GM18858 (cell line): ENCODE measurements at regions not wholly inside any gene's neighbourhood (a gene's known extent, or its start where the extent isn't known, plus 50 kb on each side); places are given as distances from the start of the nearest gene placed in this dataset.

Experiments used
- ATAC-seq: cut with Tn5 transposase; IDR thresholded peaks from one replicate; pipeline ENCODE4 v1.9.1; 2021; ENCODE audit not compliant: unreplicated experiment

DNA sequence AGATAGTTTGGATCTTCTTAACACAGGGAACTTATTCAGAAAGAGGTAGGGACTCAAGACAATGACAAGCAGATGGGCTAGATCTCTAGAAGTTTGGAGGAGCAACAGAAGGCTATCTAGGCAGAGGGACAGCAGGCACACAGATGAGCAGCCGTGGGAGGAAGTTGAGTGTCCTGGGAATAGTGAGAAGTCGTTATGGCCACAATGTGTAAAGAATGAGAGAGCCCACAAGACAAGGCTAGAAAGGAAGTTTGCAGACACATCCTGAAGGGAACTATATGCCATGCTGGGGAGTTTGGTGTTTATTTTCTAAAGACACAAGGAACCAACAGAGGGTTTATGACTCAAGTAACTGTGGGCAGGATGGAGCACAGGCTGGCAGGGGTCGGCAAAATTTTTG, 160.6 kb downstream of the PALM2AKAP2 start:
- ATAC-seq: no peak

DNA sequence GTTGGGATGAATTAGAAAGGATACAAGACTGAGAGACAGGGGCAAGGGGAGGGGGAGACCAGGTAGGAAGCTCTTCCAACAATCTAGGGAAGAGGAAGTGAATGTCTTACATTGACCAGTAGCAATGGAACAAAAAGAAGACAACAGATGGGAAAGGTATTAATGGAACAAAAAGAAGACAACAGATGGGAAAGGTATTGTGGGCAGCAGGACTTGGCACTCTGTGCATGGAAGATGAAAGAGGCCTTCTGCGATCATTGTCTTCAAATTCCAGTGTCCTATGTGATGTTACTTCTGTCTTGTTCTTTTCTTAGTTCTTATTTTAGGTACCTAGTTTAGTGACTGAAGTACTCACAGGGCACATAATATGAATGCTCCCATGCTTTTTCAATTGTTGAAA, 161.8 kb downstream of the PALM2AKAP2 start:
- ATAC-seq: no peak

DNA sequence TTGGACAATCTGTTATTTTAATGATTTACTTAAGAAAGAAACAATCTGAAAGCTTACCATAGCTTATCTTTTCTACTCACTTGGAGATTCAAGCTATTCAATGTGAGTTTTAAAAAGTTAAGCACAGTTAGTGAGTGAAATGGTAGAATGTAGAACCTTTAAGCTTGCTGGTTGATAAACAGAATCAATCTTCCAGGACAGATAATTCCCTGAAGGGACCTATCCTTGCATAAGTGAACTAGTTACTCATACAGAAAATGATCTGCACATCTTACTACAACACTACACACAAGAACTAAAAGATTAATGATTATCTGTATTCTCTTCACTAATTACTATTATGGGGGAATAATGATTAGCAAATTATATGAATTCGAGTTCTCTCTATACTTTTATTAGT, 165.6 kb downstream of the PALM2AKAP2 start:
- no peak for ATAC-seq

DNA sequence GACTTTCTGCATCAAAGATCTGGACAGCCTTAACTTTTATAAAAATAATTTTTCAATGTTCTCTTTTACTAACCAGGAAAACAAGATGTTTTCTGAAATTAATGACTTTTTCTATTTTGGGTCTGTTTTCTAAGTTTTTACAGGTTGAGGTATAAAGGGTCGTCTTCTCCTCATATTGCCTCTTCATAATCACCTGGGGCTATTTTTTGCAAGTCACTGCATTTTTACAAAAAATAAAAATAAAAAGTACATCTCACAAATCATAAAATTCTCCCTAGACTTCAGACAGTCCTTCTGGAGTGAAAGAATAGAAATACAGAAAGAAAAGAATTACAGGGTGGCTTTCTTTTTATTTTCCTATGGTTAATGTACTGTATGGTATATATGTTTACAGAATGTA, 168.5 kb downstream of the PALM2AKAP2 start:
- no peak for ATAC-seq

DNA sequence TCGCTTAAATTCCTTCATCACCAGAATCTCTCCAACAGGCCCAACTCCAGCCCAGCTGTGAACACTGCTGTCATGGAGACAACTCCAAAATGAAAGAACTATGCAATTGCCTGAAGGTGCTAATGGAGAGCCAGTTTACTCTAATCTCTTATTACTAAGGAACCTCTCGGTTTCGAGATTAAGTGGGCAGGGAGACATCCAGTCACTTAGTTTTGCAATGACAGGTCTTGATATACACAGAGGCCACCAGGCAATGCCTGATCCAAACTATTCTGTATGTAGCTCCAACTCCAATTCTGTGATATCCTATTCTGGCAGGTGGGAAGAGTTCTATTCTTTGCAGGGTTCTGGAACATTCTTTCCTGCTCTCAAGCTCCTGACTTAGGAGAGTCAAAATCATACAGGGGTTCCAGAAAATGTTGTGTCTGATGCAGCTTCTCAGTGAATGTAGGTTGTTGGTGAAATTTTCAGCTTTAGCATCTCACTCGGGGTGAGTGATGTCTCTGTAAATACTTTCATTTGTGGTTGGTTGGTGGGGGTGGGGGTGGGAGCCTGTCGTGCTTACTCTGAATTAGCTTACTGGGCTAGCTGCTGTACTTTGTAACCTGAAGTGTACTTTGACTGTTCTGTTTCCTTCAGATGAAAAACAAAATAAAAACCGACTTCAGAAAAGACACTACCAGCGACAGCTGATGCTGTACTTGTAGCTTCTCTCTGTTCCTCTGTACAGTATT, 170.9 kb downstream of the PALM2AKAP2 start:
- ATAC-seq: no peak

DNA sequence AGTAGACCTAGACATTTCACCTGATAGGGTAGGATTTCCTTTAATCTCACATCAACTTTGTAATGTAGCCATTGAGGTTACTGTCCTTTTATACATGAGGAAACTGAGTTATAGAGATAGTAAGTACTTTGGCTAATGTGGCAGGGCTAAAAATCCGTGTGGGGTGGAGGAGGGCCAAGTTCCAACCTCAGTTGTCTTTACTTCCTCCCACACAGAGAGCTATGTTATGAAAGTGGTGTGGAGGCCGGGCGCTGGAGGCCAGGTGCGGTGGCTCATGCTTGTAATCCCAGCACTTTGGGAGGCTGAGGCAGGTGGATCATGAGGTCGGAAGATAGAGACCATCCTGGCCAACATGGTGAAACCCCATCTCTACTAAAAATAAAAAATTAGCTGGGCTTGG, 173.3 kb downstream of the PALM2AKAP2 start:
- ATAC-seq: no peak

- ATAC-seq: no peak
Observed at GRCh38 chr9:109953813-109954497, 174.0 kb downstream of the PALM2AKAP2 start.

DNA sequence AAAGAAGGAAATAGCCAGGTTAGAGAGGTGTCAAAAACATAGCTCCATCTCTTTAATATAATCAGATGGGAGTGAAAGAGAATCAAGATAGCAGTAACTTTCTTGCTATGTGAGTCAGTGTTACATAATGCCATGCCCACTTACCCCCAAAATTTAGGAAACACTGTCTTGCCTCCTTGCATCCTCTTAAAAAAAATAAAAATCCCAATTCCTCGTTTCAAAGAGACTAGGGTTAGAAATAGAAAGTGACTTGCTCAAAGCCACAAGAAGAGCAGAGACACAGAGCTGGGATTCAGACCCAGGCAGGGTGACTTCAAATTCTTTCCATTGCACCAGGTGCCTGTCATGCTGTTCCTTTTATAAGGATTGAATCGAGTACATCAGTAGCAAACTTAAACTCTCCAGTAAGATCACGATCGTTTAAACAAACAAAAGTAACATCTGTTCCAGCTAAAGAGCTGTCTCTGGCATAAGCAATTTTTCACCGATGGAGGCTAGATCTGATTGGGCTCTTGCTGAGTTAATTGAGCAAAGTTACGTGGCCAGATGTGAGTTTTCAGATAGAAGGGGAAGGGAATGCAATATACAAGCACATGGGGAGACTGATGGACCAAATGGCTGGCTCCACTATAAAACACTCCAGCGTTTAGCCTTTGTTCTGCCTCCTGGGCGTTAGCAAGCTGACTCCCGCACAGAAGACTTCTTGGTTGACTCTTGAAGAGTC, 176.9 kb downstream of the PALM2AKAP2 start:
- no peak for ATAC-seq

GRCh38 chr9:109959679-109960078, 179.7 kb downstream of the PALM2AKAP2 start:
- ATAC-seq: no peak

DNA sequence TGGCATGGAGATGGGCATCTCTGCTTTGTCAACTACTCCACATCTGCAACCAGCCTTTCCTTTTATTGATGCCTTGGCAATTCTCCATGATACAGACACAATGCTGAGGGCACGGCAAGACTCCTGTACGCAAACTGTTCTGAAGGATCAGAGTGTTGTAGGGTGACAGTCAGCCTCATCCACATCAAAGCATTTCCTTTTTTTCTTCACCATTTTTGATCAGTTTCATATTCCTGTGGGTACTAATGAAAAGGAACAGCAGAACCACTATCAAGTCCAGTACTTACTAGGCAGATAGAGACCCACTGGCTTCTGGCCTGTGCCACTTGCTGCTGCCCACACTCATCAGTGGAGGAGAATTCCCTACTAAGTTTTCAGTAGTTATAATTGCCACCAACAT, 181.6 kb downstream of the PALM2AKAP2 start:
- no peak for ATAC-seq

DNA sequence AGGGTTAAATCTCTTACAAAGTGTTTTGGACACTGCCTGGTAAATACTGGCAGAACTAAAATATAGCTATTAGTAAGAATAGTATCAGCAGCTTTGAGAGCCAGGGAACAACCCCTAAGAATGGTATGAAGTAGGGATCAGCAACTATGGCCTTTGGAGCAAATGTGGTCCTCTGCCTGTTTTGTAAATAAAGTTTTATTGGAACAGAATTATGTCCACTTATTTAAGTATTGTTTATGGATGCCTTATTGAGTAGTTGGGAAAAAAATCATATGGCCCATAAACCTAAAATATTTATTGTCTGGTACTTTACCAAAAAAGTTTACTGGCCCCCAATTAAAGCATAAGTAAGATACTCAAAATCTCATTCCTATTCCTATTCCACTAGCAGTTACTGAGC, 182.2 kb downstream of the PALM2AKAP2 start:
- no peak for ATAC-seq

- ATAC-seq: no peak
Observed at GRCh38 chr9:109963079-109963478, 183.1 kb downstream of the PALM2AKAP2 start.

- ATAC-seq: peak; percentile 24
Observed at GRCh38 chr9:109966643-109967368, 186.8 kb downstream of the PALM2AKAP2 start.

DNA sequence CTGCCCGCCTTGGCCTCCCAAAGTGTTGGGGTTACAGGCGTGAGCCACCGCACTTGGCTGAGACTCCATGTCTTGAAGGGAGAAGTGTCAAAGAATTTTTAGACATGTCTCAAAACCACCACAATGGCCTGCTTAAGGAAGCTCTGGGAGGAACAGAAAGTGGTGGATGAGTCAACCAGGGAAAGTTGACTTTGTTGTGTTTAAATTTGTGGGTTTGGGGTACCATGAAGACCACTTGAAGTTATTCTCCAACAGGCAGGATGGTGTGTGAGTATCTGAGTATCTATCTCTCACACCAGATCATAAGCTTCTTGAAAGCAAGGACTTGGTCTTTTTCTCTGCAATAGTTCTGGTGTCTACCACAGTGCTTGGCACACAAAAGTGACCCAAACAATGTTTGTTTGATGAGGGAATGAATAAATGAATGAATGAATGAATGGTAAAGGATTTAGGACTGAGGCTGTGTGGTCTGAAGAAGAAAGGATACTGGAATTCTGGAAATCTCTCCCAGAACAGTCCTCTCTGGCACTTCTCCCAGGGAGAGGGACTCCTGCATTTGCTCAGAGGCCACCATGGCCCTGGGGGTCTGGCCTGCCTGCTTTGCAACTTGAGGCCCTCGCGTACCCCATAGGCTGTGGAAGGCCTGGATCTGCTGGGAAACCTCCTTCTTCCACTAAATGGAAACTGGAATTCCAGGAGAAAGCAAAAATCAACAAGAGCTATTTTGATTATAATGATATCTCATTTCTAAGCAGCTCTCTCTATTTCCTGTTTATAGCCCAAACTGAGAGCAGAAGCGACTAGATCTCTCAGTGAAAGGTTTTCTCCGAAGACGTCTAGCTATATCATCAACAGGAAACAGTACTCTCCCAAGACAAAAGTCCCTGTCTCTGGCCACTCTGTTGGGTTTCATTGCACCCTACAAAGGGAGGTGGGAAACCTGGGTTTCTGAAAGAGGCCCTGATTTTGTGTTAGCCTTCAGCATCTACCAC, 187.9 kb downstream of the PALM2AKAP2 start:
- ATAC-seq: peak; percentile 28

- no peak for ATAC-seq
Observed at GRCh38 chr9:109969011-109969410, 189.0 kb downstream of the PALM2AKAP2 start.

DNA sequence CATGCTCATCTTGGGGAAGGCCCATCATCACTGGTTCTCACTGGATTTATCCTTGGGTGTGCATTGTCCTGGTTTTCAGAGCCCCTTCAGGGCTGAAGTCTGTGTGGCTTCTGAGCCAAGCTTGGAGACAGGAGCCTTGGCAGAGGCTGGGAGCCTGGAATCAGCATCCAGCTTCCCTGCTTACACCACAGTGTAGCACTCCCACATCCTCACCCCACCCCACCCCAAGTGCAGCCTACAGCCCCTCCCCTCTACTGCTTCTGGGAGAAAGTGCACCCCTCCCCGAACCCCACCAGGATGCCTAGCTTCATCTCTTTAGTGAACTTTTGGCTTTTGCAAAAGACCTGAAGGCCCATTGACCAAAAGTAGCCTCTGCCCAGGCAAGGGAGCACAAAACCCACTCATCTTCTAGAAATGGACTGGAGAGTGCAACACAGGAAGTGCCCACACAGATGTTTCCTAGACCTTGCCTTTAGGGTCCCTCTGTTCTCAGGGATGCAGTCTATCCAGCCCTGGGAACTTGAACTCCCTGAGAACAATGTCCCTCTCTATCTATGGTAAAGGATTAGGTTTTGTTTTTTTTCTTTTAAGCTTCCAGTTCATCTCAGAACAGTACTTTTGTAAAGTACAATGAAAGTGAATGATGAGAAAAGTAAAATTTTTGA, 189.7 kb downstream of the PALM2AKAP2 start:
- ATAC-seq: no peak

GRCh38 chr9:109971226-109971625, 191.2 kb downstream of the PALM2AKAP2 start:
- no peak for ATAC-seq

DNA sequence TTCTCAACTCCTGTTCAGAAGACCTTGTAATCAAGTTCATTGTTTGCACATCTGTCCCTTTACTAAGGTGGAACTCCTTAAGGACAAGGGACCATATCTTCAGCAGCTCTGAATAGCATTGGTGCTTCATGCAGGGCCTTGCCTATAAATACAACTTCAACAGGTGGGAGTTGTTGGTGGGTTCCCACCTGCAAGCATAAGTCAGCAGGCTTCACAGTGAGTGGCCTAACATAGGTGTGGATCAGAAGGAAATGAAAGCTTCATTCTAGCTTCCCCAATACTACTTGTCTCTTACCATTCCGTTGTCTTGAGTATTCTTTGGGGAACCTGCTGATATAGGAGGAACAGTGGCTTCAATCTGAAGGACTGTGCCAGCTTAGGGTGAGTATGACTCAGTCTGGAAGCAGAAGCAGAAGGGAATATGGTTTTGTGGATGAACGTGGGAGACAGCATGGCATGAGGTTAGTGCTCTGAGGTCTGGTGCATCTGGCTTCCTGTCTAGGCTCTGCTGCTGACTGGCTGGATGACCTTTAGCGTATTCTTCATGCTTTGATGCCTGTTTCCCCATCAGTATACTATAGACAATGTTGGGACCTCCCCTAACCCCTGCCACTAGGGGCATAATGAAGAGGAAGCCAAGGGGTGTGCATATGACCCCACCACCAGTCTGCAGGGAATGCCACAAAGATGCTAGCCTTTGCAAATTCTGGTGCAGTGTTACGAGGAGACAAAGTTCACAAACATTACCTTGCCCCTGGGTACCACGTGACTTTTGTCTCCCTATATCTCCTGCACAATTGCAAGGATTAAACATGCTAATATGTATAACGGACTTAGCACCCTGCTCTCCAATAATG, 192.3 kb downstream of the PALM2AKAP2 start:
- ATAC-seq: peak; percentile 38

DNA sequence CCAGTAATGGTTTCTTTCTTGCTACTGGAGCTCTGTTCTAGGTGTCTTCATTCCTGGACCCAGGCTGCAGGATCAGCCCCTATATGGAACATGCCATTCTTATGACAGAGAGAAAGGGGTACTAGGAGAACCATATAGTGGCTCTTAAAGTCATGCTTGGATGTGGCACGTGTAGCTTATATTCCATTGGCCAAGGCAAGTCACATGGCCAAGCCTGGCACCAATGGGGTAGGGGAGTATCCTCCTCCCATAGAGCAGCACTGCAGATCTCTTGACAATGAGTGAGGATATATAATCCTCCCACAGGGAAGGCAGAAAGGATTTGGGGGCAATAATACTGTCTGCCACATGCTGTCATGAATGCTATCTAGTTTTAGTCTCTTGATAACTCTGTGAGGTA, 193.3 kb downstream of the PALM2AKAP2 start:
- ATAC-seq: no peak
